Cardiac fibroblast (primary cell): ENCODE measurements at regions not wholly inside any gene's neighbourhood (a gene's known extent, or its start where the extent isn't known, plus 50 kb on each side); places are given as distances from the start of the nearest gene placed in this dataset.

Experiments used
- DNase-seq, 2 donors: peaks; one replicate each; pipeline versions ENCODE4 v3.0.0 to v3.0.0-alpha.2; 2010; ENCODE audit warnings: low read depth in 2 of 2
- H3K4me3 ChIP-seq, 2 donors: replicated peaks in 1 of 2; 1 replicate in 1 of 2; 2 replicates in 1 of 2; pipeline ENCODE4 v1.5.1; 2011; ENCODE audit warnings: low read depth in 2 of 2, low read length in 2 of 2, mild to moderate bottlenecking in 2 of 2, moderate library complexity in 1 of 2
- TF ChIP-seq, protein P1 (sequence below): IDR thresholded peaks from one replicate; pipeline ENCODE4 v1.5.1; 2011; ENCODE audit warnings: low read depth, mild to moderate bottlenecking, low read length, inconsistent platforms

- no peak overlapping the region for H3K4me3 ChIP-seq
- no peak for DNase-seq
- TF ChIP-seq, protein P1, sequence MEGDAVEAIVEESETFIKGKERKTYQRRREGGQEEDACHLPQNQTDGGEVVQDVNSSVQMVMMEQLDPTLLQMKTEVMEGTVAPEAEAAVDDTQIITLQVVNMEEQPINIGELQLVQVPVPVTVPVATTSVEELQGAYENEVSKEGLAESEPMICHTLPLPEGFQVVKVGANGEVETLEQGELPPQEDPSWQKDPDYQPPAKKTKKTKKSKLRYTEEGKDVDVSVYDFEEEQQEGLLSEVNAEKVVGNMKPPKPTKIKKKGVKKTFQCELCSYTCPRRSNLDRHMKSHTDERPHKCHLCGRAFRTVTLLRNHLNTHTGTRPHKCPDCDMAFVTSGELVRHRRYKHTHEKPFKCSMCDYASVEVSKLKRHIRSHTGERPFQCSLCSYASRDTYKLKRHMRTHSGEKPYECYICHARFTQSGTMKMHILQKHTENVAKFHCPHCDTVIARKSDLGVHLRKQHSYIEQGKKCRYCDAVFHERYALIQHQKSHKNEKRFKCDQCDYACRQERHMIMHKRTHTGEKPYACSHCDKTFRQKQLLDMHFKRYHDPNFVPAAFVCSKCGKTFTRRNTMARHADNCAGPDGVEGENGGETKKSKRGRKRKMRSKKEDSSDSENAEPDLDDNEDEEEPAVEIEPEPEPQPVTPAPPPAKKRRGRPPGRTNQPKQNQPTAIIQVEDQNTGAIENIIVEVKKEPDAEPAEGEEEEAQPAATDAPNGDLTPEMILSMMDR, result no peak
Observed at GRCh38 chr13:33583398-33583797, 234.6 kb upstream of the RFC3 start.

- no peak overlapping the region for H3K4me3 ChIP-seq
- no peak for DNase-seq
- TF ChIP-seq, protein P1, result no peak
Observed at GRCh38 chr13:33590936-33591335, 227.0 kb upstream of the RFC3 start.

DNA sequence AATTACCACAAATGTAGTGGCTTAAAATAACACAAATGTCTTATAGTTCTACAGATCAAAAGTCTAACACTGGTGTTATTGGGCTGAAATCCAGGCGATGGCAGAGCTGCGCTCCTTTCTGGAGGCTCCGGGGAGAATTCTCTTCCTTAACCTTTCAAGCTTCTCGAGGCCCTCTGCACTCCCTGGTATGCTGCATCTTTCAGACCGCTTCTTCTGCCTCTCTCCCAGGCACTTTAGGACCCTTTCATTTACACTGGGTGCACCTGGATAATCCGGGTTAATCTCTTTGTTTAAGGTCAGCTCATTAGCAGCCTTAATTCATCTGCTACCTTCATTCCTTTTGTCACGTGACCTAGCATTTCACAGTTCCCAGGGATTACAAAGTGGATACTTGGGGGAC, 211.3 kb upstream of the RFC3 start:
- TF ChIP-seq, protein P1, result no peak
- peak; percentile 16 to 37 for DNase-seq
- H3K4me3 ChIP-seq, result no peak overlapping the region

DNA sequence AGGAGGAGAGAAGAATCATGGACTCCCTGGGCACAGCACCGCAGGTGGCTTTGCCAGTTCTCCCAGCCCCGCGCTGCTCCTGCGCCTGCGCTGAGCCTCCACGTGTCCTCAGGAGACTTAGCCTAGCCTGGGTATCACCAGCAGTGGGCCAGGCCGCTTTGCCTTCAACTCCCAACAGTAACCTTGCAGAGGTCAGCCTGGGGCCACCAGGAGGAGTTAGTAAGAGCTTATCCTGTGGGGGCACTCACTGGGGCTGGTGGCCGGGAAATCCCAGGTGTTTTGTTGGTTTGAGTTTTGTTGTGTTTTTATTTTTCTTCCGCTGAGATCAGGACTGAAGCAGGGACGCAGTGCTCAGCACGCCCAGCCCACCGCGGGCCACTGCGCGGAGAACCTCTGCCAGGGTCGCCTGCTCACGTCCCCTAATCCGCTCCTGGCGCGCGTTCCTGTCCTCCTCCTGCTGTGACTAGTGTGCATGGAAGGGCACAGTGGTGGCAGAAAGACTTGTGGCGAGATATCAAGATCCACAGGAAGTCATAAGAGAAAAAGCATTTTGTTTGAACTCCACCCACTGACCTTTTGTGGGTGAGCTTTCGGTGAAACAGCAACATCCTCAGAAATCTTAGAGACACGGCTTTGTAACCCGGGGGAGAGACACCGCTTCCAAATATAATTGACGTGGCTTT, 207.4 kb upstream of the RFC3 start:
- TF ChIP-seq, protein P1, result no peak
- peak overlapping the region in 1 of 2 donors; percentile 15 for H3K4me3 ChIP-seq
- peak; percentile 1 to 44 for DNase-seq

DNA sequence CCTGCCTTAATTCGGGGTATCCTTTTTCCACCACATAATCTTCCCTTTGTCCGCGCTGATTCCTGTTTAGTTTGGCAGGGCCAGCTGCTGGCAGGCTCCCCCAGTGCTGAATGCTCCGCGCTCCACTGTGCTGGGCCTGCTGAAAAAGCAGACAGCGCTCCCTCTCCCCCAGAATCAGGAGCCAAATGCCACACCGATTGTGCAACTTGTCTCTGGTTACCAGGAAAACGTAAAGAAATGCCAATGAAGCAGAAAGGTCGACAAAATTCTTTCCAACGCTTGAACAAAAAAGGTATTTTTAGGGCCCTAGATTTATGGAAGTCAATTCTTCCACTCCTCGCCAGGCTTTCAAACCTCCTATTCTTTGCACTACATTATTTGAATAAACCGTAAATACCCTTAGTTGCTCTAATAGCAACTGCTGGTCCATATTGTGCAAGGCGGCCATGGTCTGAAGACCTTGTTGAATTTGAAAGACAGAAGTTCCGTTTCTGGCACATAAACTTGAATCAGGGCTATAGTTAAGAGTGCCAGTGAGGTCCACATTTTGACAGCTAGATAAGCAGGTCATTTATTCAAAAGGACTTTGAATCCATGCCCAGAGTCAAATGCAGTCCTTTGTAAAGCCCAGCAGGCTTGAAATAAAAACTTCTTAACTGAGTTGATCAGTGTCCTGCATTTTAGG, 206.7 kb upstream of the RFC3 start:
- H3K4me3 ChIP-seq, result peak overlapping the region in 1 of 2 donors; percentile 15
- TF ChIP-seq, protein P1, result no peak
- DNase-seq, result peak; percentile 68 to 95

DNA sequence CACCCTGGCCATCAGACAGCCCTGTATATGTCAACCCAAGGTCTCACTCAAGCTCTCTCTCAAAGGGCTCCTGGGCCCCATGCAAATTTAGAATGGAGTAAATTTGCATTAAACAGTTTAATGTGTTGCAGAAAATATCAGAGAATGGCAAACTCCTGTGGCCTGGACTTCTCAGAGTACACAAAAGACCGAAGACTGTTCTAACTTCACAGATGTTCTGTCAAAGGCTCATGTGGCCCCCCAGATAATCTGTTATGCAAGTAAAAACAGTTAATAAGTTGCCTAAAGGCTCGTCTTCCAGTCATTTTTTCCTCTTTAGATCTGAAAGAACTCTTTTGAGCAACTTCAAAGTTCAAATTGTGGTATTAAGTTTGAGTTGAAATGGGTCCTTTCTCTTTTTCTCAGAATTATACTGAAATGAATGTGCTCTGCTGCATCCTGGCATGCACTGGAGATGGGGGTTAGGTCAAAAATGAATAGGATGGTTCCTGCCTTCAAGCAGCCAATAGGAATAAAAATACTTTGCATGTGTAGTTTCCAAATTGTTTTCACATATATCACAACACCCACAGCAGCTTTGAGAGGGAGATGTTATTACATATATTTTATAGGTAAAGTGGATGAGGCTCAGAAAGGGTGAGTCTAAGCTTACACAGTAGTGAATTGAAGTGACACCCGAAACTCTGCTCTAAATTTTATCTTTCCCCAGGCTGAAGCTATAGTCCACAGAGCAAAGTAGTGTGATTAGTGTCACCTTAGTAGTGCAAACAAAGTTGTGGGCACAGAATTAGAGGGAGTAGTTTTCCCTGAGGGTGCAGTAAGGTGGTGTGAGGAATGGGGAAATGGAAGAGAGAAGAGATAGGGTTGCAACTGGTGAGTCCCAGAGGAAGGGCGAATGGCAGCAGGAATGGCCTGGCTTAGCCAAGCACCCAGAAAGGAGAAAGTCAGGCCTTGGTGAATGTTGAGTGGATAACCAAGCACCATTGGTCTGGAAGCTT, 205.0 kb upstream of the RFC3 start:
- DNase-seq, result no peak
- TF ChIP-seq, protein P1, result no peak

More for the DNA sequence above, 205.0 kb upstream of the RFC3 start:
- H3K4me3 ChIP-seq, result no peak overlapping the region
